ENCODE measurements at regions not wholly inside any gene's neighbourhood (a gene's known extent, or its start where the extent isn't known, plus 50 kb on each side); places are given as distances from the start of the nearest gene placed in this dataset.
"Not testable (repeated sequence)": the region's sequence is repeated elsewhere in the genome, so short reads cannot be mapped to it uniquely, and the experiment has no call there.

DNA sequence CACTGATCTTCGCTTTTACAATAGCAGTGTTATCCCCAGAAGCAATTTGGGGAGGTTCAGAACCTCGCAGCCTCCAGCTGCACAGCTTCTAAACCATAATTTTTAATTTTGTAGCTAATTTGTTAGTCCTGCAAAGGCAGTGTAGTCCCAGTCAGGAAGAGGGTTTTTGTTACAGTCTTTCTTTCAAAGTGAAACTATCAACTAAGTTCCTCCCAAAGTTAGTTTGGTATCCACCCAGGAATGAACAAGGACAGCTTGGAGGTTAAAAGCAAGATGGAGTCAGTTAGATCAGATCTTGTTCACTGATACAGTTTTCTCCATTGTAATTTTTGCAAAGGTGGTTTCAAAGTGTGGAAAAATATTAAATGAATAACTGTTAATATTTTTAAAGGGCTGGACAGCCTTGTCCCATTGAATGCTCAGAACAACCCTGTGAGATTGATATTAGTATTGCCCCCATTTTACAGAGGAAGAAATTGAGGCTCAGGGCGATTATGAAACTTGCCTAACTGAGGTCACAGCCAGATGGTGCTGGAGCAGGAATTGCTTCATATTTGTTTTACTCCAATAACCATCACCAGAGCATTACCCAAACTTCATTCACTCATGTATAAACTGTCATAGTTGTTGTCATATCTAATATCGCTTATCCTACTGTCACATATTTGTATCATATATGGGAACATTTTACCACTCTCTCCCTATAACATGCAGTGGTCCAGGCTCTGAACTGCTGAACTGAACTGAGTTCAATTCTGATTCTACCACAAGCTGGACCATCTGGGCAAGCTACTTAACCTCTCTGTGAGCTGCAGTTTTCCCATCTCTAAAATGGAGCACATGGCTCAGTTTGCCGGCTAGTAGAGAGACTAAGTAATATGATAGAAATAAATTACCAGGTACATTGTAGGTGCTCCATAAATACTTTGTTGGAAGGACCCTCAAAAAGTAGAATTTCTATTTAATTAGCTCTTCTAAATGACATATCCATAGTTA, 213.8 kb downstream of the BCAS1 start:
- H3K27ac ChIP-seq (ENCODE audit: low read depth, low read length) = no peak overlapping the region

DNA sequence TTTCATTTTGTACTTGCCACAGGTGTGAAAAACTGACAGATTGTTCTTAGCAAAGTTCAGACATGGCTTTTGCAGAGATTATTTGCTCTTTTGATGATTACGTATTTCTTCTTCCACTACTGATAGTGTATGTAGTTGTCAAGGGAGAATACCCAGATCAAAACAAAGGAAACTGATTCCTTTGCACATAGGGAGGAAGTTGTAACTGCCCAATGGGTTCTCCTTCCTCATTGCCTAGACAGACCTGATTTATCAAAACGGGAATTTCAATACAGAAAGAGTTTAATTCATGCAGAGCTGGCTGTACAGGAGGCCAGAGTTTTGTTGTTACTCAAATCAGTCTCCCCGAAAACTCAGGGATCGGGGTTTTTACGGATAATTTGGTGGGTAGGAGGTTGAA, 214.7 kb downstream of the BCAS1 start:
- H3K4me3 ChIP-seq (ENCODE audit: low read length) = no peak overlapping the region
- H4K20me1 ChIP-seq (ENCODE audit: control insufficient read depth, insufficient read depth, low read depth, low read length) = no peaks in the 10 kb centered on the region
- no peaks in the 10 kb centered on the region for H3K36me3 ChIP-seq (ENCODE audit: control insufficient read depth, low read length)
- H3K27me3 ChIP-seq (ENCODE audit: control insufficient read depth, low read length) = no peaks in the 10 kb centered on the region
- H3K9me2 ChIP-seq (replicated peaks; ENCODE audit: control insufficient read depth, low read length) = no peaks in the 10 kb centered on the region
- TF ChIP-seq EZH2phosphoT487 (IDR thresholded peaks at IDR 0.05; ENCODE audit: borderline replicate concordance, low read length) (no peak), CTCF (IDR thresholded peaks at IDR 0.05; ENCODE audit: low read depth, low read length, poor library complexity, severe bottlenecking) (no peak)
- H3K79me2 ChIP-seq (ENCODE audit: control insufficient read depth, low read length) = no peaks in the 10 kb centered on the region
- no peaks in the 10 kb centered on the region for H3K4me1 ChIP-seq (ENCODE audit: control insufficient read depth, low read length)
- no peak overlapping the region for H3K27ac ChIP-seq (ENCODE audit: low read depth, low read length)
- no peak overlapping the region for H3K4me2 ChIP-seq (ENCODE audit: low read length)
- H3K9me3 ChIP-seq (ENCODE audit: control insufficient read depth, insufficient read depth, low read length) = no peaks in the 10 kb centered on the region
- no peaks in the 10 kb centered on the region for H3F3A ChIP-seq (ENCODE audit: control insufficient read depth, insufficient read depth)

More for the DNA sequence above, 213.8 kb downstream of the BCAS1 start:
- Histone ChIP-seq H3K27me3 (ENCODE audit: control insufficient read depth, low read length) (no peaks in the 10 kb centered on the region), H3K4me1 (ENCODE audit: control insufficient read depth, low read length) (peaks cover 6% of the 10 kb centered on the region), H3K4me3 (ENCODE audit: low read length) (no peak overlapping the region), H3K79me2 (ENCODE audit: control insufficient read depth, low read length) (no peaks in the 10 kb centered on the region), H3K9me3 (ENCODE audit: control insufficient read depth, insufficient read depth, low read length) (no peaks in the 10 kb centered on the region), H3F3A (ENCODE audit: control insufficient read depth, insufficient read depth) (no peaks in the 10 kb centered on the region), H3K36me3 (ENCODE audit: control insufficient read depth, low read length) (no peaks in the 10 kb centered on the region), H3K9me2 (replicated peaks; ENCODE audit: control insufficient read depth, low read length) (no peaks in the 10 kb centered on the region), H4K20me1 (ENCODE audit: control insufficient read depth, insufficient read depth, low read depth, low read length) (no peaks in the 10 kb centered on the region), H3K4me2 (ENCODE audit: low read length) (no peak overlapping the region)
- TF ChIP-seq CTCF (IDR thresholded peaks at IDR 0.05; ENCODE audit: low read depth, low read length, poor library complexity, severe bottlenecking) (no peak), EZH2phosphoT487 (IDR thresholded peaks at IDR 0.05; ENCODE audit: borderline replicate concordance, low read length) (no peak)

DNA sequence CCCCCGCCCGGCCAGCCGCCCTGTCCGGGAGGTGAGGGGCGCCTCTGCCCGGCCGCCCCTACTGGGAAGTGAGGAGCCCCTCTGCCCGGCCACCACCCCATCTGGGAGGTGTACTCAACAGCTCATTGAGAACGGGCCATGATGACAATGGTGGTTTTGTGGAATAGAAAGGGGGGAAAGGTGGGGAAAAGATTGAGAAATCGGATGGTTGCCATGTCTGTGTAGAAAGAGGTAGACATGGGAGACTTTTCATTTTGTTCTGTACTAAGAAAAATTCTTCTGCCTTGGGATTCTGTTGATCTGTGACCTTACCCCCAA, 215.8 kb downstream of the BCAS1 start:
- not testable (repeated sequence) for H3K4me2 ChIP-seq (ENCODE audit: low read length); H3K36me3 ChIP-seq (ENCODE audit: control insufficient read depth, low read length); H3K4me3 ChIP-seq (ENCODE audit: low read length); H3K79me2 ChIP-seq (ENCODE audit: control insufficient read depth, low read length); H3K27me3 ChIP-seq (ENCODE audit: control insufficient read depth, low read length); H3K27ac ChIP-seq (ENCODE audit: low read depth, low read length); H3K9me2 ChIP-seq (replicated peaks; ENCODE audit: control insufficient read depth, low read length); H3K4me1 ChIP-seq (ENCODE audit: control insufficient read depth, low read length); H4K20me1 ChIP-seq (ENCODE audit: control insufficient read depth, insufficient read depth, low read depth, low read length); H3F3A ChIP-seq (ENCODE audit: control insufficient read depth, insufficient read depth); H3K9me3 ChIP-seq (ENCODE audit: control insufficient read depth, insufficient read depth, low read length)

DNA sequence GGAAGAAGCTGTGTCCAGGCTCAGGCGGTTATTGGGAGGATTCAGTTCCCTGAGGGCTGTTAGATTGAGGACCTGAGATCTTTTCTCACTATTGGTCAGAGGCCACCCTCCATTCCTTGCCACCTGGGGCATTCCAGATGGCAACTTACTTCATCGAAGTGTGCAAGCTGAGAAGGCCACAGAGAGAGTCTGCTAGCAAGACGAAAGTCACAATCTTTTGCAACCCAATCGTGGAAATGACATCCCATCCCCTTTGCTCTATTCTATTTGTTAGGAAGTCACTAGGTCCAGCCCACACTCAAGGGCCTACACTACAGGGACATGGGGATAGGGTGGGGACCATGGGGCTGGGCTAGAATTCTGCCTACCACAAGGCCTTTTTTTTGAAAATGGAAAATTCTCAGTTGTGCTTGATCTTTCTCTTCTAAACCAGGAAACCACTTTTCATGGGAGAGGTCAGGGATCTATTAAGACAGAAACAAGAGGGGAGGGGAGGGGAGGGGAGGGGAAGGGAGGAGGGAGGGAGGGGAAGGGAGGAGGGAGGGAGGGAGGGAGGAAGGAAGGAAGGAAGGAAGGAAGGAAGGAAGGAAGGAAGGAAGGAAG, 217.2 kb downstream of the BCAS1 start:
- Histone ChIP-seq H3K4me3 (ENCODE audit: low read length) (no peak overlapping the region), H3K4me2 (ENCODE audit: low read length) (no peak overlapping the region)
- TF ChIP-seq EZH2phosphoT487 (IDR thresholded peaks at IDR 0.05; ENCODE audit: borderline replicate concordance, low read length) = no peak
- TF ChIP-seq CTCF (IDR thresholded peaks at IDR 0.05; ENCODE audit: low read depth, low read length, poor library complexity, severe bottlenecking) = no peak

More for the DNA sequence above, 217.2 kb downstream of the BCAS1 start:
- no peaks in the 10 kb centered on the region for H3K36me3 ChIP-seq (ENCODE audit: control insufficient read depth, low read length)
- no peaks in the 10 kb centered on the region for H4K20me1 ChIP-seq (ENCODE audit: control insufficient read depth, insufficient read depth, low read depth, low read length)
- no peaks in the 10 kb centered on the region for H3K27me3 ChIP-seq (ENCODE audit: control insufficient read depth, low read length)
- H3F3A ChIP-seq (ENCODE audit: control insufficient read depth, insufficient read depth) = no peaks in the 10 kb centered on the region
- H3K79me2 ChIP-seq (ENCODE audit: control insufficient read depth, low read length) = no peaks in the 10 kb centered on the region
- H3K4me1 ChIP-seq (ENCODE audit: control insufficient read depth, low read length) = peaks cover 10% of the 10 kb centered on the region
- H3K9me2 ChIP-seq (replicated peaks; ENCODE audit: control insufficient read depth, low read length) = no peaks in the 10 kb centered on the region
- H3K27ac ChIP-seq (ENCODE audit: low read depth, low read length) = no peak overlapping the region
- H3K9me3 ChIP-seq (ENCODE audit: control insufficient read depth, insufficient read depth, low read length) = no peaks in the 10 kb centered on the region

All from DOHH2 (cell line).